ENCODE measurements at regions not wholly inside any gene's neighbourhood (a gene's known extent, or its start where the extent isn't known, plus 50 kb on each side); places are given as distances from the start of the nearest gene placed in this dataset.

- Histone ChIP-seq H3K9me3 (ENCODE audit: control insufficient read depth, insufficient read depth, low read length) (no peaks in the 10 kb centered on the region), H3K4me1 (ENCODE audit: insufficient read depth, low read length) (no peaks in the 10 kb centered on the region), H3K9ac (ENCODE audit: low read depth, low read length) (no peak overlapping the region), H3K36me3 (ENCODE audit: insufficient read depth, low read length) (no peaks in the 10 kb centered on the region)
Measured at GRCh38 chr7:115496006-115496405, 534.6 kb downstream of the TFEC start.

- no peaks in the 10 kb centered on the region for H3K36me3 ChIP-seq (ENCODE audit: insufficient read depth, low read length)
- no peaks in the 10 kb centered on the region for H3K4me1 ChIP-seq (ENCODE audit: insufficient read depth, low read length)
- no peak overlapping the region for H3K9ac ChIP-seq (ENCODE audit: low read depth, low read length)
- no peaks in the 10 kb centered on the region for H3K9me3 ChIP-seq (ENCODE audit: control insufficient read depth, insufficient read depth, low read length)
Measured at GRCh38 chr7:115494529-115495147, 535.9 kb downstream of the TFEC start.

DNA sequence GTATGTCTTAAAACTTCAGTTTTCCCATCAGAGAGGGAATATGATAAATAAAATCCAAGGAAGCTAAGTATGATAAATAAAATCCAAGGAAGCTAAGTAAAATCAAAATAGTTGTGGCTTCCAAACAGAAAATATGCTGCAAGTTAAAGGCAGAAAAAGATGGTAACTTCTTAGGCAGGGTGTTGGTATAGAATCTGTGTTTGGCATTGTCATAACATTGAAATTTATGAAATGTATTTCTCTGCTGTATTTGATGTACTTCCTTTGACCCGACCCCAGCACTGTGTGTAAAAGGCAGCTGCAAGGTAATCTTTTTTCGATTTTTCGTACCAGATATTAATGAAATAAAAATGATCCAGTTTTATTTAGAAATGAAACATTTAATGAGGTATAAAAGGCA lies 537.2 kb downstream of the TFEC start:
- no peaks in the 10 kb centered on the region for H3K36me3 ChIP-seq (ENCODE audit: insufficient read depth, low read length)
- no peaks in the 10 kb centered on the region for H3K4me1 ChIP-seq (ENCODE audit: insufficient read depth, low read length)
- H3K9me3 ChIP-seq (ENCODE audit: control insufficient read depth, insufficient read depth, low read length), result no peaks in the 10 kb centered on the region

GRCh38 chr7:115491744-115492380 lies 538.7 kb downstream of the TFEC start:
- H3K4me1 ChIP-seq (ENCODE audit: insufficient read depth, low read length), result no peaks in the 10 kb centered on the region
- no peak overlapping the region for H3K9ac ChIP-seq (ENCODE audit: low read depth, low read length)
- no peaks in the 10 kb centered on the region for H3K9me3 ChIP-seq (ENCODE audit: control insufficient read depth, insufficient read depth, low read length)
- no peaks in the 10 kb centered on the region for H3K36me3 ChIP-seq (ENCODE audit: insufficient read depth, low read length)

More for the DNA sequence above, 537.2 kb downstream of the TFEC start:
- no peak overlapping the region for H3K9ac ChIP-seq (ENCODE audit: low read depth, low read length)

GRCh38 chr7:115479448-115479847 lies 551.1 kb downstream of the TFEC start:
- Histone ChIP-seq H3K9me3 (ENCODE audit: control insufficient read depth, insufficient read depth, low read length) (no peaks in the 10 kb centered on the region), H3K36me3 (ENCODE audit: insufficient read depth, low read length) (no peaks in the 10 kb centered on the region), H3K9ac (ENCODE audit: low read depth, low read length) (no peak overlapping the region), H3K4me1 (ENCODE audit: insufficient read depth, low read length) (peaks cover 11% of the 10 kb centered on the region)

DNA sequence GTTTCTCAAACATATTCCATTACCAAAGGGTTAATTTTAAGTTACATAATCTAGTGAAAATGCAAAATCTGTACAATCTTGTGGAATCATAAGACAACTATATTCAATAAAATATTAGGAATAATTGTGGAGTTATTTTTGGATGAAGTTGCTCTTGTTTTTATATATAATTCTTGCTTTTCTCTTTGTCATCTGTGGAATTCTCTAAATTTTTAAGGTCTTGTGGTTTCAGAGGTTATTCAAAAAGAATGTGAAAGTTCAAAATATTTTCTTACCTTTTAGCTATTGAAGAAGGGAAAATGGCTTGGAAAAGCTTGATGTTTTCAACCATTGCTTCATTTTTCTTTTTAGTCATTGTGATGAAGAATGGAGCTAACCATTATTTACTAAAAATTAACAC lies 552.1 kb downstream of the TFEC start:
- Histone ChIP-seq H3K9me3 (ENCODE audit: control insufficient read depth, insufficient read depth, low read length) (no peaks in the 10 kb centered on the region), H3K36me3 (ENCODE audit: insufficient read depth, low read length) (no peaks in the 10 kb centered on the region), H3K9ac (ENCODE audit: low read depth, low read length) (no peak overlapping the region), H3K4me1 (ENCODE audit: insufficient read depth, low read length) (peaks cover 11% of the 10 kb centered on the region)

DNA sequence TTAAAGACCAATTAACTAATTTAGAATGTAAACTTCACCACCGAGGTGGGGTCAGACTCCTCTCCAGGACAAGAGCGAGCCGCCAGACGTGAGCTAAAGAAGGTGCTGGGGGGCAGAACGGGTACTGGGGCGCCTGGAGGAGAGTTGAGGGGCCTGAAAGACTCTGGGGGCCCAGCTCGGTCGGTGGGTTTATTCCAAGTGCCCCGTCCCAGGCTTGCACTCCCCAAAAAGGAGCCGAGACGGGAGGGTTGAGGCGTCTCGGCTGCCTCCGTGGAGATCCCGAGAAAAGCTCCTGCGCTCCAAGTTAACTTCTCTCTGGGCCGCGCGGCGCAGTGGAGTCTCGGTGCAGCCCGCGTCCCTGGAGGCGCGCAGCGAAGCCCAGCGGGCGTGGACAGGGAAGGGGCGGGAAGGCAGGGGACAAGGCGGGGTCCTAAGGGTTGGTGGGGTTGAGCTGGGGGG lies 553.3 kb downstream of the TFEC start:
- H3K9me3 ChIP-seq (ENCODE audit: control insufficient read depth, insufficient read depth, low read length), result no peaks in the 10 kb centered on the region
- H3K36me3 ChIP-seq (ENCODE audit: insufficient read depth, low read length), result no peaks in the 10 kb centered on the region
- peak overlapping the region; percentile 75; the same call in 1 of the 2 replicates for H3K9ac ChIP-seq (ENCODE audit: low read depth, low read length)
- peaks cover 11% of the 10 kb centered on the region for H3K4me1 ChIP-seq (ENCODE audit: insufficient read depth, low read length)

DNA sequence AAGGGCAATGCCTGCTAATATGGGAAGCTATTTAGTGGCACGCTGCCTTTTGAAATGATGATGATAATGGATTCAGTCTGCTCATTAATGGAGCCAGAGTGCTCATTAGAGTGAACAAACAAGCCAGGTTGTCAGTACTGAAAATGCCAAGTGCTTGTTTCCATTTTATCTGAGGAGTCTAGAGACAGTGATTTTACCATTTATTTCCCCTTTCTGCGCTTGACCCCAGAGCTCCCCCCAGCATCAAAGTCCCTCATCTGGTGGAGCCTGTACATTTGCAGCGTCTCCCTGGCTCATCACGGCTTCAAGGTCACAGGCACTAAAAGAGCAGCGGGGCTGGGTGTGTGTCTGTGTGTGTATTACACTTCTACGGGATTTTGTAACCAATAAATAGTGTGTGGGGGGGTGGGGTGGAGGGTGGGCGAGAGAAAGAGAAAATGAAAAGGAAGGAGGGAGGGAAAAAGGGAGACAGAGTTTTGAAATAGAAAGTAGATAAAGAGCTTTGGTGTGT lies 553.8 kb downstream of the TFEC start:
- H3K4me1 ChIP-seq (ENCODE audit: insufficient read depth, low read length), result peaks cover 11% of the 10 kb centered on the region
- no peaks in the 10 kb centered on the region for H3K9me3 ChIP-seq (ENCODE audit: control insufficient read depth, insufficient read depth, low read length)
- no peaks in the 10 kb centered on the region for H3K36me3 ChIP-seq (ENCODE audit: insufficient read depth, low read length)
- H3K9ac ChIP-seq (ENCODE audit: low read depth, low read length), result peak overlapping the region; percentile 75; the same call in 1 of the 2 replicates

GRCh38 chr7:115475761-115476385 lies 554.0 kb downstream of the MDFIC start:
- Histone ChIP-seq H3K9me3 (ENCODE audit: control insufficient read depth, insufficient read depth, low read length) (no peaks in the 10 kb centered on the region), H3K36me3 (ENCODE audit: insufficient read depth, low read length) (no peaks in the 10 kb centered on the region), H3K4me1 (ENCODE audit: insufficient read depth, low read length) (peaks cover 11% of the 10 kb centered on the region), H3K9ac (ENCODE audit: low read depth, low read length) (peak overlapping the region; percentile 20; the same call in 1 of the 2 replicates)

GRCh38 chr7:115475206-115475605 lies 553.3 kb downstream of the MDFIC start:
- H3K36me3 ChIP-seq (ENCODE audit: insufficient read depth, low read length), result no peaks in the 10 kb centered on the region
- H3K9ac ChIP-seq (ENCODE audit: low read depth, low read length), result no peak overlapping the region
- H3K9me3 ChIP-seq (ENCODE audit: control insufficient read depth, insufficient read depth, low read length), result no peaks in the 10 kb centered on the region
- H3K4me1 ChIP-seq (ENCODE audit: insufficient read depth, low read length), result peaks cover 11% of the 10 kb centered on the region

GRCh38 chr7:115474137-115474536 lies 552.2 kb downstream of the MDFIC start:
- H3K4me1 ChIP-seq (ENCODE audit: insufficient read depth, low read length), result peaks cover 11% of the 10 kb centered on the region
- no peak overlapping the region for H3K9ac ChIP-seq (ENCODE audit: low read depth, low read length)
- H3K9me3 ChIP-seq (ENCODE audit: control insufficient read depth, insufficient read depth, low read length), result no peaks in the 10 kb centered on the region
- no peaks in the 10 kb centered on the region for H3K36me3 ChIP-seq (ENCODE audit: insufficient read depth, low read length)

DNA sequence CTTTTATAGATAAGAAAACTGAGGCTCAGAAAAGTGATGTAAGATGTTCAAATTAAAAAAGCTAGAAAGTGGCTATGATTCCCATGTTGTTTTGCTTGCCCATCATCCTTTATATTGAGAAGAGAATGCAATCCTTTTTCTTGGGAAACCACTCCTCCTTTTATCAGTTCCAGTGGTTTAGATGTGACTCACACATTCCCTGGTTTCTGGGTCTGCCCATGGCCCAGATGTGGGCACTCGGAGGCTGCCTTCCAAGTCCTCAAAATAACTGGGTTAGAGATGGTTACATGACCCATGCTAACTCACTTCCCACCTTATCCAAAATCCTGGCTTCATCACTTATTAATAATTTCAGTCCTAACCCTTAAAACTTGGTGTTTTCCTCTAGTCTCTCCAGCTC lies 550.0 kb downstream of the MDFIC start:
- H3K4me1 ChIP-seq (ENCODE audit: insufficient read depth, low read length), result peaks cover 11% of the 10 kb centered on the region

DNA sequence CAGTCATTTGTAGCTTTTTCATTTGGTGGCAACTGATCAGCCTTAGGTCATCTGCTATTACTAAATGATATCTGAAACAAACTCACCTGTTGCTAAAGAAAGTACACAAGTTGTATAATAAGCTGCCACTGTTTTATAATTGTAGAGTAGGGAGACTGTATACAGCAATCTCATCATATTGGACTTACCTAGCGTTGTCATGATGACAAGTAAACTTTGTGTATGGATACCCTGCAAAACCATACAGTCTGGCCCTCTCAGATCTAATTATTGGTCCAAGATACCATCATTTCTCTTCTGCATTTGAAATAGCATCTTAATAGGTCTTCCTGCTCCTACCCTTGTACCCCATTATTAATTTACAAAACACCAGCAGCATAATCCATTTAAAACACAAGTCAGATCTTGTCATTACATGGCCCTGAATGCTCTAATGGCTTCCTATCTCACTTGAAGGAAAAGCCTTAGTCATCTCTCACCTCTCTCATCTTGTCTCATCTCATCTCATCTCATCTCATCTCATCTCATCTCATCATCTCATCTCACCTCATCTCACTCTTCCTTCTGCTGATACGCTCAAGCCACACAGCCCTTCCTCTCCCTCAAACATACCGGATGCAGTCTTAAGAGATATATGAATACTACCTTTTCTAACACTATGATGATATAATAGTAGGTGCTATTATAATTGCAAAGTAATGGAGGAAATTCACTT lies 540.6 kb downstream of the MDFIC start:
- H3K9me3 ChIP-seq (ENCODE audit: control insufficient read depth, insufficient read depth, low read length), result no peaks in the 10 kb centered on the region

More for the DNA sequence above, 550.0 kb downstream of the MDFIC start:
- Histone ChIP-seq H3K36me3 (ENCODE audit: insufficient read depth, low read length) (no peaks in the 10 kb centered on the region), H3K9ac (ENCODE audit: low read depth, low read length) (no peak overlapping the region), H3K9me3 (ENCODE audit: control insufficient read depth, insufficient read depth, low read length) (no peaks in the 10 kb centered on the region)

DNA sequence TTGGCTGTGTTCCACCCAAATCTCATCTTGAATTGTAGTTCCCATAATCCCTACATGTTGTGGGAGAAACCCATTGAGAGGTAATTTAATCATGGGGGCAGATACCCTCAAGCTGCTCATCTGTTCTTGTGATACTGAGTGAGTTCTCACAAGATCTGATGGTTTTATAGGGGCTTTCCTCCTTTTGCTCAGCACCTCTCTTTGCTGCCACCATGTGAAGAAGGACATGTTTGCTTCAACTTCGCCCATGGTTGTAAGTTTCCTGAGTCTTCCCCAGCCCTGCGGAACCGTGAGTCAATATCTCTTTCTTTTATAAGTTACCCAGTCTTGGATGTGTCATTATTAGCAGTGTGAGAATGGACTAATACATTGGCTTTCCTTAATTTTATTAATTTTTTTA lies 527.8 kb downstream of the MDFIC start:
- Histone ChIP-seq H3K9me3 (ENCODE audit: control insufficient read depth, insufficient read depth, low read length) (no peaks in the 10 kb centered on the region), H3K9ac (ENCODE audit: low read depth, low read length) (no peak overlapping the region), H3K4me1 (ENCODE audit: insufficient read depth, low read length) (no peaks in the 10 kb centered on the region)

More for the DNA sequence above, 540.6 kb downstream of the MDFIC start:
- Histone ChIP-seq H3K4me1 (ENCODE audit: insufficient read depth, low read length) (no peaks in the 10 kb centered on the region), H3K36me3 (ENCODE audit: insufficient read depth, low read length) (no peaks in the 10 kb centered on the region), H3K9ac (ENCODE audit: low read depth, low read length) (no peak overlapping the region)

More for the DNA sequence above, 527.8 kb downstream of the MDFIC start:
- no peaks in the 10 kb centered on the region for H3K36me3 ChIP-seq (ENCODE audit: insufficient read depth, low read length)

All from ES-I3 (cell line).